T-helper 2 cell treated with Interferon-gamma antibody and Interleukin-4, amounts not matched to agents 5 μg/mL and 100 μg/mL, for 36 hours (primary cell): ENCODE measurements at regions not wholly inside any gene's neighbourhood (a gene's known extent, or its start where the extent isn't known, plus 50 kb on each side); places are given as distances from the start of the nearest gene placed in this dataset.
"Not testable (repeated sequence)": the region's sequence is repeated elsewhere in the genome, so short reads cannot be mapped to it uniquely, and the experiment has no call there.

Source experiments
- DNase-seq: peaks from one replicate; pipeline ENCODE4 v3.0.0; 2021; ENCODE audit warnings: low spot score
- H3K27ac Mint-ChIP-seq: one replicate; pipeline ENCODE4 v1.8.0; 2021; ENCODE audit warnings: mild to moderate bottlenecking, mixed read lengths
- H3K27me3 Mint-ChIP-seq: one replicate; pipeline ENCODE4 v1.8.0; 2021; ENCODE audit warnings: low read depth, mixed read lengths
- H3K36me3 Mint-ChIP-seq: one replicate; pipeline ENCODE4 v1.8.0; 2021; ENCODE audit warnings: low read depth, mixed read lengths
- H3K4me1 Mint-ChIP-seq: one replicate; pipeline ENCODE4 v1.8.0; 2021; ENCODE audit warnings: low read depth, mixed read lengths
- H3K4me3 Mint-ChIP-seq: one replicate; pipeline ENCODE4 v1.8.0; 2022; ENCODE audit warnings: mild to moderate bottlenecking, moderate library complexity, mixed read lengths
- H3K9me3 Mint-ChIP-seq: one replicate; pipeline ENCODE4 v1.8.0; 2021; ENCODE audit warnings: mixed read lengths

DNA sequence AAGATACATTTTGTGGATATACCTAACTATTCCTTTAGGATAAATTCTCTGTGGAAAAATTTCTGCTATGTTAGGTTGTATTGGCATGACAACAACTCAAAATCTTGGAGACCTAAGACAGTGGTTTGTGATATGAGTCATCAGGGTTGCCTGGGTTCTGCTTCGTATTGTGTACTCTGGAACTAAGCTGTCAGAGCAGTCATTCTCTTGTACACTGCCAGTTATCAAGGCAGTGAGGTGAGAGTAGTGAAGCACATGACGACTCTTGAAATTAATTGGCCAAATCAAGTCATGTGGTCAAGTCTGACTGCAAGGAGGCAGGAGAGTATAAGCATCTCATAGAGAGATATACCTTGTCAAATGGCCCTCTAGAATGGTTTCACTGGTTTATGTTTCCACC lies 104.4 kb downstream of the FANCF start:
- DNase-seq, result no peak
- Mint-ChIP-seq H3K36me3 (no peaks in the 10 kb centered on the region), H3K4me1 (no peaks in the 10 kb centered on the region), H3K27ac (no peak overlapping the region), H3K4me3 (no peak overlapping the region), H3K27me3 (no peaks in the 10 kb centered on the region), H3K9me3 (no peaks in the 10 kb centered on the region)

DNA sequence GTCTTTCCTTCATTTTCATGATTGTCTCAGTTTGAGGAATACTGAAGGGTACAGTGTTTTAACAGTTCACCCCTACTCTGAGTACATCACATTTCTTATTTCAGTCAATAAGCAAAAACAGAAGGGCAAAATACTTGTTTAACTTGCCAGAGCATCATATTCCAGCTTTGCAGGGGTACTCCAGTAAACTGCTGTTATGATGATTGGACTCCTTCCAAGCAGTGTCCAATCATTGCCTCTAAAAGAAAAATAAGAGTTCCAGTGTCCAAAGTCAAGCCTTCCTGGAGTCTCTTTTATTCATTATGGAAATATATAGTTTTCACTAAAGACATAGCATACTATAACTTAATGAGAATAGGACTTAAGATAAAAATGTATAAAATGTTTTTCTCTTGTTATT lies 105.1 kb downstream of the FANCF start:
- H3K4me1 Mint-ChIP-seq, result no peaks in the 10 kb centered on the region
- no peak for DNase-seq
- no peaks in the 10 kb centered on the region for H3K9me3 Mint-ChIP-seq
- H3K27ac Mint-ChIP-seq, result no peak overlapping the region
- H3K36me3 Mint-ChIP-seq, result no peaks in the 10 kb centered on the region
- H3K27me3 Mint-ChIP-seq, result no peaks in the 10 kb centered on the region
- no peak overlapping the region for H3K4me3 Mint-ChIP-seq

DNA sequence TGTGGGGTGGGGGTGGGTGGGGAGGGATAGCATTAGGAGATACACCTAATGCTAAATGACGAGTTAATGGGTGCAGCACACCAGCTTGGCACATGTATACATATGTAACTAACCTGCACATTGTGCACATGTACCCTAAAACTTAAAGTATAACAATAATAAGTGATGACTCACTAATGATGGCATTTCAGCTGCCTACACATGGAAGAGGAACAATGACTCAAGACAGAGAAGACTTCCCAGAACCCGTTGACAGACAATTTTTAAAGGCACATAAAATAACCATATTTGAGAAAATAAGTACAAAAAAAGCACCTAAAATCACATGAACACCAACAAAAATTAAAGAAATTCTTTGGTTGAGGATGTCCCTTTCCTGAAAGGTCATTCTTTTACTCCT lies 107.3 kb downstream of the FANCF start:
- not testable (repeated sequence) for H3K4me1 Mint-ChIP-seq, H3K27ac Mint-ChIP-seq, H3K9me3 Mint-ChIP-seq, H3K4me3 Mint-ChIP-seq, H3K27me3 Mint-ChIP-seq, H3K36me3 Mint-ChIP-seq, DNase-seq

DNA sequence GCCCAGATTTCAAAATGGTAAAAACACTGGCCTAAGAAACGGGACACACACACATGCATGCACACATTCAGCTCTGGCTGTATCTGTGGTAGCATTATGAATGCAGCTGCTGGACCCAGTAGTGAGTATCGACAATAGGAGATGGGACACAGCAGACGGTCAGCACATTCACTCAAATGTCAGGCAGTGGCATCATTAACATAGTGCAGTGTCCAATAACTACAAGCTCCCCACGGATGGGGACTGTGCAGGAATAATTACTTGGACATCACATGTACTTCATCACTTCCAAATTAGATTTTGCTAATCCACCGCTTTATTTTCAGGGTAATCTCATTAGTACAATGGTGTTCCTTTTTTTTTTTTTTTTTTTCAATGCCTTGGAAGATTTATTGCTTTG lies 109.5 kb downstream of the FANCF start:
- H3K4me3 Mint-ChIP-seq, result no peak overlapping the region
- no peaks in the 10 kb centered on the region for H3K4me1 Mint-ChIP-seq
- DNase-seq, result no peak
- H3K27ac Mint-ChIP-seq, result no peak overlapping the region
- no peaks in the 10 kb centered on the region for H3K9me3 Mint-ChIP-seq
- no peaks in the 10 kb centered on the region for H3K36me3 Mint-ChIP-seq
- H3K27me3 Mint-ChIP-seq, result no peaks in the 10 kb centered on the region

DNA sequence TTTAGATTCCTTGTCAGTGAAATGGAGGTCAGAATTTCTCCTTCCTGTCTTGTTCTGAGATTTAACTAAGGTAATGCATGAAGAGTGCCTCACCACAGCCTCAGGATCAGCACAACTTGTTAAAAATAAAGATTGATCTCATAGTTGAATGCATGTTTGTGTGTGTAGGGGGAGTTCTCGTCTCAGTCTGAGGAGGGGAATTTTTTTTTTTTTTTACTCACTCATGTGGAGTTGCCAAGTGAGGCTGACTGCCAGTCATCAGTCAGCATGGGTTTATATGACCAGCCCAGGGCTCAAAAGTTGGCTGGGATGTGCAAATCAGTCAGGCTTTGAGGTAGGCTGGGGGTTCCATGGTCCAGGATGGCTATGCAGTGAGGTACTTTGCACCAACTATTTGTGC lies 113.2 kb downstream of the FANCF start:
- H3K27ac Mint-ChIP-seq, result no peak overlapping the region
- no peak overlapping the region for H3K4me3 Mint-ChIP-seq
- DNase-seq, result no peak
- peaks cover 3% of the 10 kb centered on the region for H3K27me3 Mint-ChIP-seq
- no peaks in the 10 kb centered on the region for H3K36me3 Mint-ChIP-seq
- H3K4me1 Mint-ChIP-seq, result no peaks in the 10 kb centered on the region
- no peaks in the 10 kb centered on the region for H3K9me3 Mint-ChIP-seq

DNA sequence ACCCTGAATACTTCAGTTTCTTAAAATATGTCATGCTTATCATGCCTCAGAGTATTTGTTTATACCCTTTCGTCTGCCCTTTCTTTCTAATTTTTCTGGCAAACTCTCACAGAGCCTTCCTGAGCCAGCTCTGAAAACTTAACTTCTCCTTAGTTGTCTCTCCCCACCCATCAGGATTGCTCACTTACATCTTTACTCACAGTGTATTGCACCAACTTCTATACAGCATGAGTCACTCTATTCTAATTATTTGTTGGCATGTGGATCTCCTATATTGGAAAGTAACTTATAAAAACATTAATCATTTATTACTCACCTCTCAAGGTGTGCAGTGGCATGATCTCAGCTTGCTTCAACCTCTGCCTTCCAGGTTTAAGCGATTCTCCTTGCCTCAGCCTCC lies 114.9 kb downstream of the FANCF start:
- Mint-ChIP-seq H3K27me3 (peaks cover 3% of the 10 kb centered on the region), H3K36me3 (no peaks in the 10 kb centered on the region), H3K9me3 (no peaks in the 10 kb centered on the region), H3K4me3 (no peak overlapping the region), H3K27ac (no peak overlapping the region), H3K4me1 (no peaks in the 10 kb centered on the region)
- DNase-seq, result no peak

DNA sequence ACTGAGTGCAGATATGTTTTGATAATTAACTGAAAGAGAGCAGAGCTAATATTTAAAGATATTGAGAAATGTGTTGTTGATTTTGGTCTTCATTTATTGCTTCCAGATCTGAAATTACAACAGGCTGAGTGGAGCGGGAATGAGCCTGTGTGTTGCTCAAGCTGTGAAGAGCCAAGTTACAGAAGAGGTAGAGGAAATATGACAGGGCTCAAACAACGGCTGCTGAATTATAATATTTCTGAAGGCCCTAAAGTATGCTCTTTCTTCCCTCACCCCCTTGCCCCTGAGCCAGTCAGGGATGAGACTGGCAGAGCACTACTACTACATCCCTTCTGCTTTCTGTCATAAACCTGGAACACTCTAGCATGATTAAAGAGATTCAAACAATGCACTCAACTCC lies 115.6 kb downstream of the FANCF start:
- Mint-ChIP-seq H3K27me3 (peaks cover 3% of the 10 kb centered on the region), H3K36me3 (no peaks in the 10 kb centered on the region)

DNA sequence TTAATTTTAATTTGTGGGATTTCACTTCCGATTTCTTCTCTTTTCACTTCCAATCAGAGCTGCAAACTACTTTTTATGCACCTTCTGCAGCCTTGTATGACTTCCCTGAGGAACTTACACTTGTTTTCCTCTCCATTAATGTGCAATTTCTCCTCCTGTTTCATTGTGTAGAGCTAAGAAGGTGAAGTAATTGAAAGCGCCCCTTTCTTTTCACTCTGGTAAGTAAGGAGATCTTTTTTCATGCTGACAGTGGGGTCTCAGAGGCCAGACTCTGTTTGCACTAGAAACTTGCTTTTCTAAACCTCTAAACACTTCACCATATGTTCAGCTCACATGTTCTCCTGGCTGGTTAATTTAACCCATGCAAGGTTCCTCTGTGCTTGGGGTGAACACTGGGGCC lies 117.0 kb downstream of the FANCF start:
- Mint-ChIP-seq H3K27me3 (peaks cover 3% of the 10 kb centered on the region), H3K27ac (no peak overlapping the region), H3K36me3 (no peaks in the 10 kb centered on the region)

More for the DNA sequence above, 115.6 kb downstream of the FANCF start:
- H3K27ac Mint-ChIP-seq, result no peak overlapping the region
- DNase-seq, result no peak
- no peak overlapping the region for H3K4me3 Mint-ChIP-seq
- no peaks in the 10 kb centered on the region for H3K9me3 Mint-ChIP-seq
- H3K4me1 Mint-ChIP-seq, result no peaks in the 10 kb centered on the region

DNA sequence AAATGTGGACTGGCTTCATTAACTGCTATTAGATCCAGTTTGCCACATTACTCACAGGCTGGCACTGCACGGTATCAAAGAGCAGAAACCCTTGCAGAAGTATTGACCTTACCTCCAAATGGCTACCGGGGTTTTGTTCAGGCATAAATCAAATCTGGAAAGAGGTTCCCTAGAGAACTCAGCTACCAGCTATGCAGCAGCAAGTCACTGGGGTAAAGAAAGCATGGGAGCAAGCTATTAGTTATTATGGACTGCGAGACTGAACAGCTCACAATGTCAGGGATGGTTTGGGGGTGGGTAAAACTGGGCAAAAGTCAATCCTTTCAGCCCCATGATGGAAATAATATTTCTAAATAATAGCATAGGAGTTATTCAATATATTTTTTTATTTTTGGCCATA lies 128.1 kb downstream of the FANCF start:
- Mint-ChIP-seq H3K36me3 (no peaks in the 10 kb centered on the region), H3K9me3 (no peaks in the 10 kb centered on the region), H3K4me3 (no peak overlapping the region), H3K4me1 (no peaks in the 10 kb centered on the region), H3K27me3 (no peaks in the 10 kb centered on the region), H3K27ac (no peak overlapping the region)
- no peak for DNase-seq

More for the DNA sequence above, 117.0 kb downstream of the FANCF start:
- DNase-seq, result no peak
- Mint-ChIP-seq H3K4me3 (no peak overlapping the region), H3K4me1 (no peaks in the 10 kb centered on the region), H3K9me3 (no peaks in the 10 kb centered on the region)

DNA sequence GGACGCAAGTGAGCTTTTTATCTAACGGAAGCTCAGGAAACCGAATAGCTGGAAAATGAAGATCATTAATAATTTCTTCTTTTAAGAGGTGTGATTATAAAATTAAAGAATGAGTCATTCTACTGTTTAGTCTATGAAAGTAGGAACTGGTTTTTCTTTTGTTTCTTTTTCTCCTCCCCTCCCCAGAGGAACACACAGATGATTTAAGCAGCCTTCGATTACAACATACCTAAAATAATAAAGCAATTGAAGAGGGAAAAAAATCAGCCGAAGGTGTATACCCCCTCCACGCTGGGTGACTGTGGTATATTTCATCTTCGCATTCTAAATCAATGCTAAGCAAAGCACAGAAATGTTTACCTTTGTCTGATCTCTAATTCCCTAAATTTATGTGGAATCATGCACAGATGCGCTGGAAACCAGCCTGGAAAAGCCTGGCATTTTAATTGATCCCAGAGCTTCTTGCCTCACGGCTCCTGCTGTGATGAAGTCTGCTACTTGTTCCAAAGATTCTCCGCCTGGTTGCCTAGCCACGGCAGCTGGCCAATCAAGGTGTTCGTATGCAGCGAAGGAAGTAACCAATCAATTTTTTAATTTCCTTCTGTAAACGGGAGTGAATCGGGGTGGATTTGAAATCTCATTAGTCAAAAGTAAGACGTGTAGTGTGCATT lies 133.9 kb downstream of the FANCF start:
- H3K36me3 Mint-ChIP-seq, result no peaks in the 10 kb centered on the region
- H3K27ac Mint-ChIP-seq, result no peak overlapping the region
- H3K9me3 Mint-ChIP-seq, result no peaks in the 10 kb centered on the region
- DNase-seq, result no peak
- H3K4me1 Mint-ChIP-seq, result no peaks in the 10 kb centered on the region
- no peaks in the 10 kb centered on the region for H3K27me3 Mint-ChIP-seq
- no peak overlapping the region for H3K4me3 Mint-ChIP-seq

DNA sequence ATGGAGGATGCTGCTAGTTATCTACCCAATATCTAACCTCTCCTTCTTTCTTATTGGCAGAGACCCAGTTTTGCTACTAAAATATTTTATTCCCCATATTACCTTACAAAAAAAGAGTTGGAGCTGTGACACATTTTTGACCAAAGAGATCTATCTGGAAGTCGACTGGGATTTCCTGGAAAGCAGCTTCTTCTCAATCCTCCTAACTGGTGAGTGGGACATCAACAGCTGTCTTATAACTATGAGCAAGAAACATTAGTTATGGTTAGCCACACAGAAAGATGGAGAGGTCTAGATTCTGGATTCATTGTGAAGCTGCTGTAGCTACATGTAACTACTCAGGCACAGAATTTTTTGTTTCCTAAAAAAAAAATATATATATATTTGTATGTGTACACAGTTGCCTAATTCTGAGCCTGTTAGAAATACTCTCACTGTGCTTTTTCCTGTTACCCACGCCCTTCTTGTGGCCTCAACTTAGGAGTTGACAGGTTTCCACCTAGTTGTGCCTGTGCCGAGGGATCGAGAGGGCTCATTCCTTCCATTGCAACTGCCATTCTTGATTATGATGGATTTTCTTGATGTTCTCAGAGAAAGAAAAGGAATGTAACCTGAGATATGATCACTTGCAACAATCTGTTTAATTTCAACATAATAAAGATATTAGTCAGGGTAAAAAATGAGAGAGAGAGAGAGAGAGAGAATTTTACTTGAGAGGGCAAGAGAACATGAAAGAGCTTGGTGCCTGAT lies 142.0 kb downstream of the SLC17A6 start:
- H3K4me3 Mint-ChIP-seq, result no peak overlapping the region
- H3K9me3 Mint-ChIP-seq, result no peaks in the 10 kb centered on the region
- no peak overlapping the region for H3K27ac Mint-ChIP-seq

DNA sequence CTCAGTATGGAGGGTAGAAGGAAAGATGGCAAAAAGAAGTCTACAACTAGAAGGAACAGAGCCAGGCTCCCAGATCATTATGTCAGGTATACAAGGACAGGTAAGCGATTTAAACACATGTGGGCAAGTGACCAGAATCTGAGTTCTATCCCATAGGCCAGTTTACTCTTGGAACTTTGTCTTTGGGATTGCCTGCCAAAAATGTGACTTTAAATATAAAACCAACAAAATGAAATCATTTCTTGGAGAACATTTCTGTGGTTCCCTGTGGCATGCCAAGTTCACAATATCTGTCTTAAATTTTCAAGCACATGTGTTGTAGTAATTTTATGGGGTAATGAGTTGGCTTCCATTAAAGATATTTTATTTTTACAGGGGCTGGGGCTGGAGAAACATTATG lies 141.0 kb downstream of the SLC17A6 start:
- H3K27ac Mint-ChIP-seq, result no peak overlapping the region

More for the DNA sequence above, 142.0 kb downstream of the SLC17A6 start:
- Mint-ChIP-seq H3K27me3 (no peaks in the 10 kb centered on the region), H3K36me3 (no peaks in the 10 kb centered on the region), H3K4me1 (no peaks in the 10 kb centered on the region)
- DNase-seq, result no peak

DNA sequence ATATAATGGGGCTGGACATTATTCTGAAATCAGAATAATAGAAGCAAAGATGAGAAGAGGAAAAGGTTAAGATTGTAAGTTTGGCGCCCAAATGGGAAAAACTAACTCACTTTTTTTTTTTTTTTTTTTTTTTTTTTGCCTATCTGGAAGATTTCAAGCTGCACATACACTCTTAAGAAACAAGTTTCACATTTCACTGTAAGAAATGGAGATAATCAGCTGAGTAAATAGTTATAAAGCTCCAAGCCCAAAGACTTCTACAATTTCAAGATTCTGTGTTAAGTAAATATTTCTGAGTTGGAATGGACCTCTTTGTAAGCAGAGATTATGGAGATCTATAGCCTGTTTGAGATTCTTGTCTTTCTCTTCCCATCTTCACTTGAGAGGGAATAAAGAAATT lies 140.0 kb downstream of the SLC17A6 start:
- Mint-ChIP-seq H3K27me3 (no peaks in the 10 kb centered on the region), H3K9me3 (no peaks in the 10 kb centered on the region), H3K4me1 (no peaks in the 10 kb centered on the region), H3K36me3 (no peaks in the 10 kb centered on the region), H3K4me3 (no peak overlapping the region), H3K27ac (no peak overlapping the region)
- no peak for DNase-seq

More for the DNA sequence above, 141.0 kb downstream of the SLC17A6 start:
- Mint-ChIP-seq H3K9me3 (no peaks in the 10 kb centered on the region), H3K36me3 (no peaks in the 10 kb centered on the region), H3K4me3 (no peak overlapping the region), H3K27me3 (no peaks in the 10 kb centered on the region), H3K4me1 (no peaks in the 10 kb centered on the region)
- no peak for DNase-seq

DNA sequence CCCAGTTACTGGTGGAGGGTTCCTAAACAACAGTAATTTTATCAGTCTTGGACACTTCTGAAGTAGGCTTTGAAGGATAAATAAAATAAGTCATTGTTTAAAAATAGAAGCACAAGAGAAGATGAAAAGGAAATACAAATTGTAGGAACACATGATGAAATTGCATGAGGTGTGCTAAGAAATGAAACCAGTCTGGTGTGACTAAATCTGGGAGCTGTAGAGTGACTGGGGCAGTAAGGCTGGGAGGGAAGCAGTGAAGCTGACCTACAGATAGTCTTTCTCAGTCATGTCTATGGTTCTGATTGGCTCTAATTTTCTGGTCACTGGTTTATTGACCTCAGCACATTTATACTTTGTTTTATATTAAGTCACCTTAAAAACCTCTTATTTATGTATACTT lies 139.1 kb downstream of the SLC17A6 start:
- Mint-ChIP-seq H3K36me3 (no peaks in the 10 kb centered on the region), H3K27ac (no peak overlapping the region), H3K27me3 (no peaks in the 10 kb centered on the region), H3K9me3 (no peaks in the 10 kb centered on the region), H3K4me1 (no peaks in the 10 kb centered on the region), H3K4me3 (no peak overlapping the region)
- DNase-seq, result no peak

DNA sequence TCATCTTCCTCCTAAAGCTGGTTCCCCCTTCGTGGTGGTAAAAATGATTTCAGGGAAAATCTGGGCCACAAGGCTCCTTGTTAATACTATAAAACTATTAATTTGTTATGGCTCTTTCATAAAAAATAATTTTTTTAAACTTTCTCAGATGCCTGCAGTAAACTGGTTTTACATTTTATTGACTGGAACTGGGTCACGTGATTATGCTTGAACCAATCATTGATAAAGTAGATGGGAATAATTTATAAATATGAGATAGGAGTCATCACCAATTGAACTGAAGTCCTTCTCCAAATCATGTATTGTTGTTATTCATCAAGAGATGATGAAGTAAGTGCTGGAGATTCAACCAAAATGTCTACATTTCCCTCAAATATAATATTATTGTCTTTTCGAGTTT lies 138.4 kb downstream of the SLC17A6 start:
- no peak overlapping the region for H3K27ac Mint-ChIP-seq
- no peak for DNase-seq
- H3K9me3 Mint-ChIP-seq, result no peaks in the 10 kb centered on the region
- H3K4me3 Mint-ChIP-seq, result no peak overlapping the region
- no peaks in the 10 kb centered on the region for H3K4me1 Mint-ChIP-seq
- no peaks in the 10 kb centered on the region for H3K36me3 Mint-ChIP-seq
- H3K27me3 Mint-ChIP-seq, result no peaks in the 10 kb centered on the region
